ENCODE measurements at regions not wholly inside any gene's neighbourhood (a gene's known extent, or its start where the extent isn't known, plus 50 kb on each side); places are given as distances from the start of the nearest gene placed in this dataset.

GRCh38 chr4:10184041-10184440, 67.4 kb upstream of the WDR1 start:
- H3K4me3 ChIP-seq (ENCODE audit: low read length) = no peak overlapping the region
- TF ChIP-seq CTCF (conservative IDR thresholded peaks at IDR 0.05; ENCODE audit: low read depth, low read length) = no peak
- DNase-seq (ENCODE audit: low read depth) = no peak

DNA sequence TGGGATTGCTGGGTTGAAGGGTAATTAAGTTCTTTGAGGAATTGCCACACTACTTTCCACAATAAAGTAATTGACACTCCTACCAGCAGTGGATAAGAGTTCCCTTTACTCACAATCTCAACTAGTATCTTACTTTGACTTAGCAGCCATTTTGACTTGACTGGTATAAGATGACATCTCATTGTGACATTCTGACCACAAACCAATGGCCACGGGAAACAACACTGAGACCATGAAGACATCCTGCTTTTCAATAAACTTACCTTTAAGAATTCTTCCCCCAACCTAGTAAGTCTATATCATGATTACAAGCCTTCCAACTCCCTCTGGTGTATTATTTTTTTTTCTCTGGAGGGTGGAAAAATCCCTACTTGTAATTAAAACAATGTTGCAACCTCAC, 66.9 kb upstream of the WDR1 start:
- no peak overlapping the region for H3K4me3 ChIP-seq (ENCODE audit: low read length)
- TF ChIP-seq CTCF (conservative IDR thresholded peaks at IDR 0.05; ENCODE audit: low read depth, low read length) = no peak
- no peak for DNase-seq (ENCODE audit: low read depth)

- DNase-seq (ENCODE audit: low read depth) = no peak
- no peak overlapping the region for H3K4me3 ChIP-seq (ENCODE audit: low read length)
- no peak for TF ChIP-seq CTCF (conservative IDR thresholded peaks at IDR 0.05; ENCODE audit: low read depth, low read length)
Measured at GRCh38 chr4:10182446-10183424, 66.1 kb upstream of the WDR1 start.

- H3K4me3 ChIP-seq (ENCODE audit: low read length) = no peak overlapping the region
- DNase-seq (ENCODE audit: low read depth) = no peak
- TF ChIP-seq CTCF (conservative IDR thresholded peaks at IDR 0.05; ENCODE audit: low read depth, low read length) = no peak
Measured at GRCh38 chr4:10181745-10182445, 65.3 kb upstream of the WDR1 start.

- no peak overlapping the region for H3K4me3 ChIP-seq (ENCODE audit: low read length)
- TF ChIP-seq CTCF (conservative IDR thresholded peaks at IDR 0.05; ENCODE audit: low read depth, low read length) = no peak
- DNase-seq (ENCODE audit: low read depth) = no peak
Measured at GRCh38 chr4:10180927-10181744, 64.5 kb upstream of the WDR1 start.

- H3K4me3 ChIP-seq (ENCODE audit: low read length) = no peak overlapping the region
- DNase-seq (ENCODE audit: low read depth) = no peak
- TF ChIP-seq CTCF (conservative IDR thresholded peaks at IDR 0.05; ENCODE audit: low read depth, low read length) = no peak
Measured at GRCh38 chr4:10180603-10180926, 64.0 kb upstream of the WDR1 start.
